AG04450 (cell line): ENCODE measurements at regions not wholly inside any gene's neighbourhood (a gene's known extent, or its start where the extent isn't known, plus 50 kb on each side); places are given as distances from the start of the nearest gene placed in this dataset.

Experiments used
- CTCF ChIA-PET: fragments of 300-600, 350-600 bp; formaldehyde crosslinking; extraction: SDS; loops from one replicate; lab custom pipeline; 2022; ENCODE audit warnings: antibody characterized with exemption, inconsistent platforms; lab: Charles Lee
- POLR2A ChIA-PET: fragments of 350-600 bp; formaldehyde crosslinking; extraction: SDS; loops from one replicate; lab custom pipeline; 2021; ENCODE audit warnings: antibody characterized with exemption, inconsistent platforms; lab: Yijun Ruan, JAX
- DNase-seq: peaks from one replicate; pipeline ENCODE4 v3.0.0-alpha.2; 2011; ENCODE audit warnings: low read depth, low spot score
- H3K27ac ChIP-seq: one replicate; pipeline ENCODE4 v1.5.1; 2012; ENCODE audit warnings: low read depth, low read length, control low read depth
- H3K27me3 ChIP-seq: one replicate; pipeline ENCODE4 v1.6.0; 2012; ENCODE audit warnings: low read length; ENCODE audit not compliant: control insufficient read depth, insufficient read depth
- H3K4me3 ChIP-seq: 2 replicates; pipeline ENCODE4 v1.5.1; 2011; ENCODE audit warnings: mild to moderate bottlenecking, low read depth, low read length, control low read depth
- H3K9me3 ChIP-seq: 2 replicates; pipeline ENCODE4 v1.5.1; 2012; ENCODE audit warnings: low read length; ENCODE audit not compliant: control insufficient read depth, insufficient read depth
- TF ChIP-seq, protein P1 (sequence below): IDR thresholded peaks from 2 replicates; pipeline ENCODE4 v1.5.1; 2011; ENCODE audit warnings: low read depth, low read length, control low read depth, inconsistent platforms

DNA sequence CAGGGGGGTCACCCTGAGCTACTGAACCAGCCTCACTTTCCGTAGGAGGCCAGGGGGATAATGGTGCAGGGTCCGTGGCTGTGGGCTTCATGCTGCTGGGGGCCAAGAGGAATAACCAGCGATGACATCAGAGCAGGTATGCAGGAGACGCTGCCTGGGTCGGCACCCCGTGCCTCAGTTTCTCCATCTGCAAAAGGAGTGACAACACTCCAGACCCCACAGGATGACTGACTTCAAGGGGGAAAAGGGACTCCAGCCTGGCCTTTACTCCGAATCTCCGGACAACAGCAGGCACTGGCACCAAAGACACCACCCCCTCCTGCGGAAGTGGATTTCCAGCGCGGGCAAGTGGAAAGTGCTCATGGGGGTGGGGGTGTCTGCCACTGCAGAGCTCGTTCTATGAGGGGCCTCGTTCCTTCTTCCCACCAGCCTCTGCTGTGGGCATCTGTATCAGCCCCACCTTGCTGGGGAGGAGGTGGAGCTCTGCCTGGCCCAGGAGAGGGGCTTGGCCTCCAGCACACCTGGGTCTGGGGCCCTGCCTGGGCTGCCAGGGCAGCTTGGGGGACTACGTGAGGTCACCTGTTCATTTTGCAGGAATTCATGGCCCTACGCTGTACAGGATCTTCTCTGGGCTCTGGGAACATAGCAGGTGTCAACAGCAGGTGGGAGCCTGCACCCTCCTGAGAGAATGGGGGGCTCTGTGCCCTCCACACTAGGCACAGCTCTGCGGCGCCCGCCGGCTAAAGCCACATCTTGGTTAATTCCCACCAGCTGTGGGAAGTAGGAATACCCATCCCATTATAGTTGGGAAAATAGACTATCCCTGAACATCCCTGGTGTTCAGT is 216.6 kb upstream of the C14orf180 start:
- no peaks in the 10 kb centered on the region for H3K27me3 ChIP-seq
- CTCF ChIA-PET: no interaction called here

DNA sequence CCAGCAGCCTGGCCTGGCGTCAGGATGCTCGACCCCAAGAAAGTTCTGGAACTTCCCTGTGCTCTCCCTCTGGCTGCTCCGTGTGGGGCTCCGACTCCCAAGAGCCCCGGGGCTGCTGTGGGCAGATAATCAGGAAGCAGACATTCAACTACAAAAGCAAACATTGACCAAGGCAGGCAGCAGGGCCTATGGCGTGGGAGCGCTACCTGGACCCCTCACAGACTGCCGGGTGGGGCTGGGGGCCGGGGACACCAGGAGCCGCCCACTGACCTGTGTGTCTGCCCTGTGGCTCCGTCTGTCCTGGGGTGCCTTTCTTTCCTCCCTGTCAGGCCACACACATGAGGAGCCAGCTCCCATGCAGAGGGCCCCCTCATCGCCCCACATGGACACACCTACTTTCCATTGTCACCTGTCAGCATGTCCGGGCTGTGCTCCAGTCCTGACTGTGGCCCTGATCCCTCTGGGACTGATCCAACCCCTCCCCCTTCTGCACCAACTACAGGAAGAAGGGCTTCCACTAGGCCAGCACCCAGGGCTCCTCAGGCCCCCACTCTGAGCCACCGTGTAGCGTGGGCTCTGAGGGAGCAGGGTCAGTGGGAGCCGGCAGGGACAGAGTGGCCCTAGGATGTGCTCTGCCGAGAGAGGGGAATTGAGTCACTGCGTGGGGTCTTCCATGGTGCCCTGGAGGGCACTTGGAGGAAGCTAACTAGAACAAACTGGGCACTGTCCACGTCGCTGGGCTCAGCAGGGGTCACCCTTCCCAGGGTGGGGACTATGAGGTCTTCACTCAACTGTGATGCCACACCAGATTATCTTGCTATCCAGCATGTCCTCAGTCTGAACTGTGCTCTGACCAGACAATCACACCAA is 215.4 kb upstream of the C14orf180 start:
- CTCF ChIA-PET: no interaction called here
- TF ChIP-seq, protein P1, sequence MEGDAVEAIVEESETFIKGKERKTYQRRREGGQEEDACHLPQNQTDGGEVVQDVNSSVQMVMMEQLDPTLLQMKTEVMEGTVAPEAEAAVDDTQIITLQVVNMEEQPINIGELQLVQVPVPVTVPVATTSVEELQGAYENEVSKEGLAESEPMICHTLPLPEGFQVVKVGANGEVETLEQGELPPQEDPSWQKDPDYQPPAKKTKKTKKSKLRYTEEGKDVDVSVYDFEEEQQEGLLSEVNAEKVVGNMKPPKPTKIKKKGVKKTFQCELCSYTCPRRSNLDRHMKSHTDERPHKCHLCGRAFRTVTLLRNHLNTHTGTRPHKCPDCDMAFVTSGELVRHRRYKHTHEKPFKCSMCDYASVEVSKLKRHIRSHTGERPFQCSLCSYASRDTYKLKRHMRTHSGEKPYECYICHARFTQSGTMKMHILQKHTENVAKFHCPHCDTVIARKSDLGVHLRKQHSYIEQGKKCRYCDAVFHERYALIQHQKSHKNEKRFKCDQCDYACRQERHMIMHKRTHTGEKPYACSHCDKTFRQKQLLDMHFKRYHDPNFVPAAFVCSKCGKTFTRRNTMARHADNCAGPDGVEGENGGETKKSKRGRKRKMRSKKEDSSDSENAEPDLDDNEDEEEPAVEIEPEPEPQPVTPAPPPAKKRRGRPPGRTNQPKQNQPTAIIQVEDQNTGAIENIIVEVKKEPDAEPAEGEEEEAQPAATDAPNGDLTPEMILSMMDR: no peak
- peaks cover 79% of the 10 kb centered on the region for H3K9me3 ChIP-seq
- H3K4me3 ChIP-seq: no peak overlapping the region
- POLR2A ChIA-PET: no interaction called here
- no peaks in the 10 kb centered on the region for H3K27me3 ChIP-seq
- H3K27ac ChIP-seq: no peak overlapping the region
- no peak for DNase-seq

More for the DNA sequence above, 216.6 kb upstream of the C14orf180 start:
- no peak overlapping the region for H3K4me3 ChIP-seq
- DNase-seq: no peak
- POLR2A ChIA-PET: no interaction called here
- TF ChIP-seq, protein P1: no peak
- peaks cover 79% of the 10 kb centered on the region for H3K9me3 ChIP-seq
- no peak overlapping the region for H3K27ac ChIP-seq

DNA sequence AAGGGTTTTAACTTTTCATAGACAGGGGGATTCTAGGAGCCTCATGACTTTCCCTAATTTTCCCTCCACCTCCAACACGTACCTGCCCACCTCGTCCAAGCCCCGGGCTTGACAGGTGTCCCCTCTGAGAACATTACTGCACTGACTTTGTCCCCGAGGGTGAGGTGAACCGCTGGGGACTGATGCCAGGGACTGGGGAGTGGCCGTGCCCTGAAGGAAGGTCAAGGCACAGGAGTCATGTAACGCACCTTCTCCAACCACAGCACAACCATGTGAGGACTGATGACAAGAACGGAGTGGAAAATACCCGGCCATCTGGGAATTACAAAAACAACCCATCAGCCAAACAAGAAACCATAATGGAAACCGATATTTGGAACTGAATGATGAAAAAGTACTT is 214.7 kb upstream of the C14orf180 start:
- no peak overlapping the region for H3K27ac ChIP-seq
- H3K9me3 ChIP-seq: peaks cover 79% of the 10 kb centered on the region
- no peak overlapping the region for H3K4me3 ChIP-seq
- TF ChIP-seq, protein P1: no peak
- ChIA-PET POLR2A (no interaction called here), CTCF (no interaction called here)
- DNase-seq: no peak
- no peaks in the 10 kb centered on the region for H3K27me3 ChIP-seq

DNA sequence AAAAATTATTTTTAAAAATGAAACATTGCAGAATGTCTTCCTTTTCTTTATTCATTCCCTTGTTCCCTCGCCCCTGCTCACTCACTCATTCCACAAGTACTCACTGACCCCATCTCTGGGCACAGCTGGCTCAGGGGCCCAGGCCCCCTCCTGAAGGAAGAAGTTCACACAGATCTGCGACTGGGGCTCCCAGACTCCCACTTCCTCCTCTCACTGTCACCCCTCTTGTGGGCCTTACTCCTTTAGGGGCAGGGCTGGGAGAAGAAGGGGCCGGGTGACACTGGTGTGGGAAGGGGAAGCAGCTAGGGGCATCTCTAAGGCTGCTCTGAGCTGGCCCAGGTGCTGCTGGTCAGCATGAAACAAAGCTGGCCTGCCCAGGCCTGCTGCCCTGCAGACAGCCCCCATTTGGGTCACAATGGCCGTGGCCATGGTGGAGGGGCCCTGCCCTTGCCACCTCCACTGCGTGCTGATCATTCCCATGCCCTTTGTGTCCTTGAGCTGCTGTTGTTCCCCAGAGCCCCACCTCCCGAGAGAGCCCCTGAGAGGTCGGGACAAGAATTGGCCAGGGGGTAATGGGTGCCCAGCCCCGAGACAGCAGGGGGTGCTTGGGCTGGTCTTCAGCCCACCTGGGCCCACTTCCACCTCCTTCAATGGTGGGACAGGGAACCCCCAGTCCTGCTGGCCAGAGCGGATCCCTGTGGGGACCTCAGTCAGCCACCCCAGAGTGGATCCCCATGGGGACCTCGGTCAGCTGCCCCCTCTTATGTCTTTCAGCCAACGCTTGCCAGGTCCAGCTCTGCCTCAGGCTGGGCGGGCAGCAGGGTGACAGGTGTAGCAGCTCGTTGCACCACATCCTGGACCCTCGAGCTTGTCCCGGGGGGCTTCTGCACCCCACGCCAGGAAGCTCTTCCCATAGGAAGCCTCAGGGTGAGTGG is 212.4 kb upstream of the C14orf180 start:
- Histone ChIP-seq H3K4me3 (no peak overlapping the region), H3K27me3 (no peaks in the 10 kb centered on the region), H3K9me3 (peaks cover 78% of the 10 kb centered on the region), H3K27ac (no peak overlapping the region)
- CTCF ChIA-PET: no interaction called here
- no peak for DNase-seq
- TF ChIP-seq, protein P1: no peak
- POLR2A ChIA-PET: no interaction called here
